ENCODE measurements at regions not wholly inside any gene's neighbourhood (a gene's known extent, or its start where the extent isn't known, plus 50 kb on each side); places are given as distances from the start of the nearest gene placed in this dataset.

DNA sequence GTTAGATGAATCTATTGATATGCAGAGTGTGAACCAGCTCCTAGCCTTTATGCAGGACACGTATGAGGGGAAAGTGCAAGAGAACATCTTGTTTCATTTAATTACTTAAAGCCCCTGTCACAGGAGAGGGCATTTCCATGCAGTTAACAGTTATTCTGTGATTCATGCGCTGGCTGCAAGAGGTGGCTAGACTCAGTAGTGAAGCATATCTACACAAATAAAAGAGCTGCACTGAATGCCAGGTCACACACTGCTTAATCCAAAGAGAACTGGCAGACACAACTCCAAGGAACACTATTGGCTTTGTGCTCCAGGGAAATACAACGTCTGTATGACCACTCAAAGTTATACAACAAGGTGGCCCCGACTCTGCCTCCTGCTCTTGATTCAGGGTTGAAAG is 394.1 kb downstream of the C12orf75 start:
- no peak overlapping the region for H3K27ac Mint-ChIP-seq (ENCODE audit: low read depth, unreplicated experiment)
- no peaks in the 10 kb centered on the region for H3K4me1 Mint-ChIP-seq (ENCODE audit: insufficient read depth, unreplicated experiment)
- no TSS peak for BruUV-seq (replicated peaks)
- ChIA-PET POLR2A (interaction anchor here (0.7 kb wide), 2 partner anchors 13 to 373 kb away, joined by 3 read pairs; no protein-coding TSS in a partner anchor), CTCF (interaction anchor here (0.5 to 1.5 kb wide), 2 partner anchors 20 to 22 kb away, joined by 3 to 4 read pairs; no protein-coding TSS in a partner anchor)
- H3K27me3 Mint-ChIP-seq (ENCODE audit: insufficient read depth, unreplicated experiment), result no peaks in the 10 kb centered on the region
- H3K9me3 Mint-ChIP-seq (ENCODE audit: unreplicated experiment), result no peaks in the 10 kb centered on the region
- TF ChIP-seq CTCF (IDR thresholded peaks at IDR 0.05; ENCODE audit: unreplicated experiment), result no peak
- no peak overlapping the region for H3K4me3 Mint-ChIP-seq (ENCODE audit: unreplicated experiment)
- intact Hi-C loops (cut with micrococcal nuclease), result no loop called here
- H3K36me3 Mint-ChIP-seq (ENCODE audit: insufficient read depth, unreplicated experiment), result peaks cover 3% of the 10 kb centered on the region
- DNase-seq (ENCODE audit: unreplicated experiment), result no peak

GRCh38 chr12:105725054-105725453 is 394.6 kb downstream of the C12orf75 start:
- POLR2A ChIA-PET, result interaction anchor here (0.7 kb wide), 2 partner anchors 14 to 373 kb away, joined by 3 read pairs; no protein-coding TSS in a partner anchor
- H3K36me3 Mint-ChIP-seq (ENCODE audit: insufficient read depth, unreplicated experiment), result peaks cover 4% of the 10 kb centered on the region
- BruUV-seq (replicated peaks), result no TSS peak
- intact Hi-C loops (cut with micrococcal nuclease), result no loop called here
- CTCF ChIA-PET, result interaction anchor here (0.5 to 1.5 kb wide), 4 partner anchors 11 to 23 kb away, joined by 3 to 4 read pairs (median 3); no protein-coding TSS in a partner anchor
- H3K4me1 Mint-ChIP-seq (ENCODE audit: insufficient read depth, unreplicated experiment), result no peaks in the 10 kb centered on the region
- no peaks in the 10 kb centered on the region for H3K9me3 Mint-ChIP-seq (ENCODE audit: unreplicated experiment)
- DNase-seq (ENCODE audit: unreplicated experiment), result no peak
- no peaks in the 10 kb centered on the region for H3K27me3 Mint-ChIP-seq (ENCODE audit: insufficient read depth, unreplicated experiment)
- H3K27ac Mint-ChIP-seq (ENCODE audit: low read depth, unreplicated experiment), result no peak overlapping the region
- TF ChIP-seq CTCF (IDR thresholded peaks at IDR 0.05; ENCODE audit: unreplicated experiment), result no peak
- H3K4me3 Mint-ChIP-seq (ENCODE audit: unreplicated experiment), result no peak overlapping the region

DNA sequence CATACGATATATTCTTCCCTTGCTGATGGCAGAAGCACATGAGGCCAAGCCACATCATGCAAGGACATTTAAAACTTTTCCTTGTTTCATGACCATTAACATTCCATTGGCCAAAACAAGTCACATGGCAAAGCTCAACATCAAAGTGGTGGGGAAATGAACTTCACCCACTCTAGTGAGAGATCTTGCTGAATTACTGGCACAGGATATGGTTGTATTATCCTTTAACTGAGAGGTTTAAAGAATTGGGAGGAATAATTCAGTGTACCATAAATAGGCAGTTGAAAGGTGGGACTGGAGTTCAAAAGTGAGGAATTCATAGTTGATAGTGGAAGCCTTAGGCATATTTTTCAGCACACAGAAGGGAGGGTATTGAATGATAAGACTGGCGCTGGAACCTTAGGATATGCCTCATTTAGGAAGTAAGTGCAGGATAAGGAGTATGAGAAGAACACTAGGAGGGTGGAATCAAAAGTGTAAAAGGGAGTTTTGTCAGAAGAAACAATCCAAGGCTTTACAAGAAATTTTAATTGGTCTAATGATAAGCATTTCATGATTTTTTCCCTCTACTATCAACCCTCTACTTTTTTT is 398.8 kb downstream of the C12orf75 start:
- Mint-ChIP-seq H3K27ac (ENCODE audit: low read depth, unreplicated experiment) (no peak overlapping the region), H3K9me3 (ENCODE audit: unreplicated experiment) (peaks cover 7% of the 10 kb centered on the region), H3K4me3 (ENCODE audit: unreplicated experiment) (no peak overlapping the region), H3K36me3 (ENCODE audit: insufficient read depth, unreplicated experiment) (peaks cover 4% of the 10 kb centered on the region), H3K4me1 (ENCODE audit: insufficient read depth, unreplicated experiment) (no peaks in the 10 kb centered on the region), H3K27me3 (ENCODE audit: insufficient read depth, unreplicated experiment) (no peaks in the 10 kb centered on the region)
- ChIA-PET CTCF (interaction anchor here (0.9 to 1.7 kb wide), 2 partner anchors 9 to 23 kb away, joined by 3 to 8 read pairs; no protein-coding TSS in a partner anchor), POLR2A (no interaction called here)
- no TSS peak for BruUV-seq (replicated peaks)
- TF ChIP-seq CTCF (IDR thresholded peaks at IDR 0.05; ENCODE audit: unreplicated experiment), result no peak
- no peak for DNase-seq (ENCODE audit: unreplicated experiment)
- intact Hi-C loops (cut with micrococcal nuclease), result no loop called here

- peaks cover 4% of the 10 kb centered on the region for H3K36me3 Mint-ChIP-seq (ENCODE audit: insufficient read depth, unreplicated experiment)
- ChIA-PET CTCF (interaction anchor here (0.6 to 1.7 kb wide), 2 partner anchors 24 to 656 kb away, joined by 3 to 8 read pairs; no protein-coding TSS in a partner anchor), POLR2A (no interaction called here)
- no peak overlapping the region for H3K4me3 Mint-ChIP-seq (ENCODE audit: unreplicated experiment)
- H3K27me3 Mint-ChIP-seq (ENCODE audit: insufficient read depth, unreplicated experiment), result no peaks in the 10 kb centered on the region
- BruUV-seq (replicated peaks), result no TSS peak
- H3K27ac Mint-ChIP-seq (ENCODE audit: low read depth, unreplicated experiment), result no peak overlapping the region
- intact Hi-C loops (cut with micrococcal nuclease), result no loop called here
- TF ChIP-seq CTCF (IDR thresholded peaks at IDR 0.05; ENCODE audit: unreplicated experiment), result no peak
- H3K4me1 Mint-ChIP-seq (ENCODE audit: insufficient read depth, unreplicated experiment), result no peaks in the 10 kb centered on the region
- peaks cover 7% of the 10 kb centered on the region for H3K9me3 Mint-ChIP-seq (ENCODE audit: unreplicated experiment)
- DNase-seq (ENCODE audit: unreplicated experiment), result no peak
These were observed 399.4 kb downstream of the C12orf75 start for GRCh38 chr12:105729926-105730325.

Measured in MCF 10A (cell line).